ENCODE measurements at regions not wholly inside any gene's neighbourhood (a gene's known extent, or its start where the extent isn't known, plus 50 kb on each side); places are given as distances from the start of the nearest gene placed in this dataset.

DNA sequence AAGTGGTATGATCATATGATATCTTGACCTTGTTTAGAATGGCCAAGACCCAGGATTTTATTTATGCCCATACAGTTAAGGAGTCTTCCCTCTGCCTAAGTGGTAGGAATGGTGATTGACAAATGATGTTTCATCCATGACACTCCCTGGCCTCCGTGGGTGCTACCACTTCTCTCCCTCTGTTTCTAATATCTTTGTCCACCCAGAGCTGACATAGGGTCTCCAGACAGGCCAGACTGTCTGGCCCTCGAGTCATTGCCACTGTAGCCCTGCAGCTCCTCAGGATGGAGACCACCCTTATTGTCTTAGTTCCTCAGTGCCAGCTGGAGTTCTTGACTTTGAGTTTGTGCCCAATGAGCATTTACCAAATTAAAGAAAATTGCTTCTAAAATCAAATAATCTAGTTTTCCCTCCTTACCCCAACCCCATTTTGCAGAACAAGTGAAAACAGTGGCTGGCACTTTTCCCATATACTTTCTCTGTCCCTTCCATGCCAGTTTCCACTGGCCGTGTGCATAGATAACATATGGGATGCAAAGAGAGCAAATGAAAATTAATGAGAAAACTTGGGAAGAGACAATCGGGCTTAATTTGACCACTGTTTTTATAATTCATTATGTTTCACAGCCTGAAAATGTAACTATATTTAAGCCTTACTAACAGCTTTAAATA lies 235.7 kb downstream of the NSG2 start:
- TF ChIP-seq, protein P1, sequence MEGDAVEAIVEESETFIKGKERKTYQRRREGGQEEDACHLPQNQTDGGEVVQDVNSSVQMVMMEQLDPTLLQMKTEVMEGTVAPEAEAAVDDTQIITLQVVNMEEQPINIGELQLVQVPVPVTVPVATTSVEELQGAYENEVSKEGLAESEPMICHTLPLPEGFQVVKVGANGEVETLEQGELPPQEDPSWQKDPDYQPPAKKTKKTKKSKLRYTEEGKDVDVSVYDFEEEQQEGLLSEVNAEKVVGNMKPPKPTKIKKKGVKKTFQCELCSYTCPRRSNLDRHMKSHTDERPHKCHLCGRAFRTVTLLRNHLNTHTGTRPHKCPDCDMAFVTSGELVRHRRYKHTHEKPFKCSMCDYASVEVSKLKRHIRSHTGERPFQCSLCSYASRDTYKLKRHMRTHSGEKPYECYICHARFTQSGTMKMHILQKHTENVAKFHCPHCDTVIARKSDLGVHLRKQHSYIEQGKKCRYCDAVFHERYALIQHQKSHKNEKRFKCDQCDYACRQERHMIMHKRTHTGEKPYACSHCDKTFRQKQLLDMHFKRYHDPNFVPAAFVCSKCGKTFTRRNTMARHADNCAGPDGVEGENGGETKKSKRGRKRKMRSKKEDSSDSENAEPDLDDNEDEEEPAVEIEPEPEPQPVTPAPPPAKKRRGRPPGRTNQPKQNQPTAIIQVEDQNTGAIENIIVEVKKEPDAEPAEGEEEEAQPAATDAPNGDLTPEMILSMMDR (IDR thresholded peaks at IDR 0.05; ENCODE audit: control extremely low read depth in 1 of 3, insufficient read depth in 1 of 3, low read depth in 1 of 3, low read length in 3 of 3): no peak
- TF ChIP-seq BRCA1 (IDR thresholded peaks at IDR 0.05; ENCODE audit: low read depth, low read length): no peak
- no peak for TF ChIP-seq SP1 (IDR thresholded peaks at IDR 0.05; ENCODE audit: low read depth, low read length)
- no peak for TF ChIP-seq CEBPB (IDR thresholded peaks at IDR 0.05; ENCODE audit: low read depth, low read length)
- TF ChIP-seq RFX5 (IDR thresholded peaks at IDR 0.05; ENCODE audit: borderline replicate concordance, low read depth, low read length): no peak
- TF ChIP-seq POLR2A (IDR thresholded peaks at IDR 0.05; ENCODE audit: control extremely low read depth in 1 of 2, low read depth in 2 of 2, low read length in 2 of 2): no peak
